GM12864 (cell line): ENCODE measurements at regions not wholly inside any gene's neighbourhood (a gene's known extent, or its start where the extent isn't known, plus 50 kb on each side); places are given as distances from the start of the nearest gene placed in this dataset.

Experiments
- DNase-seq: peaks from one replicate; pipeline ENCODE4 v3.0.0-alpha.2; 2011; ENCODE audit warnings: low read depth
- H3K4me3 ChIP-seq: 2 replicates; pipeline ENCODE4 v1.5.1; 2011; ENCODE audit warnings: mild to moderate bottlenecking, low read depth, low read length, control low read depth
- TF ChIP-seq, protein P1 (sequence below): IDR thresholded peaks from 2 replicates; pipeline ENCODE4 v1.5.1; 2011; ENCODE audit warnings: low read depth, mild to moderate bottlenecking, moderate library complexity, low read length, control low read depth, inconsistent platforms; ENCODE audit errors: missing control alignments

GRCh38 chr7:48992816-48993215, 68.5 kb downstream of the CDC14C start:
- TF ChIP-seq, protein P1, sequence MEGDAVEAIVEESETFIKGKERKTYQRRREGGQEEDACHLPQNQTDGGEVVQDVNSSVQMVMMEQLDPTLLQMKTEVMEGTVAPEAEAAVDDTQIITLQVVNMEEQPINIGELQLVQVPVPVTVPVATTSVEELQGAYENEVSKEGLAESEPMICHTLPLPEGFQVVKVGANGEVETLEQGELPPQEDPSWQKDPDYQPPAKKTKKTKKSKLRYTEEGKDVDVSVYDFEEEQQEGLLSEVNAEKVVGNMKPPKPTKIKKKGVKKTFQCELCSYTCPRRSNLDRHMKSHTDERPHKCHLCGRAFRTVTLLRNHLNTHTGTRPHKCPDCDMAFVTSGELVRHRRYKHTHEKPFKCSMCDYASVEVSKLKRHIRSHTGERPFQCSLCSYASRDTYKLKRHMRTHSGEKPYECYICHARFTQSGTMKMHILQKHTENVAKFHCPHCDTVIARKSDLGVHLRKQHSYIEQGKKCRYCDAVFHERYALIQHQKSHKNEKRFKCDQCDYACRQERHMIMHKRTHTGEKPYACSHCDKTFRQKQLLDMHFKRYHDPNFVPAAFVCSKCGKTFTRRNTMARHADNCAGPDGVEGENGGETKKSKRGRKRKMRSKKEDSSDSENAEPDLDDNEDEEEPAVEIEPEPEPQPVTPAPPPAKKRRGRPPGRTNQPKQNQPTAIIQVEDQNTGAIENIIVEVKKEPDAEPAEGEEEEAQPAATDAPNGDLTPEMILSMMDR, result no peak

DNA sequence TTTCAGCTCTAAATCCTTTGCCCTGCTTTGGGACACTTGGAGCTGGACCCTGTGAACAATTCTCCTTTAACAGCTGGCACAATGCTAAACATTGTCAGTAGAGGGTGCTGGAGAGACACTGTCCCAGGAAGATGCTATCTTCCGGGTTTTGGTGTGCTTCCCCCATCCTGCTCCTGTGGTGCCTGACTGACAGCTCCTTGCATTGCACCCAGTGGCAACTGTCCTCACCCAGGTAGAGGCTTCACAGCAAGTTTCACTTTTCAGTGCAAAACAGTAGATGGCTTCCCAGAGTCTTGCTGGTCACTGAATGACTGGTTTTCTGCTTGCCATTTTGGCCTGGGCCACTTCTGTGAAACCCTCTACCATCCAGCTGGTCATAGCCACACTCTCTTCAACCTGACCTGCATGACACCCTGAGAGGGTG, 77.3 kb downstream of the CDC14C start:
- DNase-seq, result peak; percentile 25
- TF ChIP-seq, protein P1, result peak; percentile 87
- H3K4me3 ChIP-seq, result no peak overlapping the region

More at GRCh38 chr7:48992816-48993215, 68.5 kb downstream of the CDC14C start:
- no peak for DNase-seq
- H3K4me3 ChIP-seq, result no peak overlapping the region

- TF ChIP-seq, protein P1, result no peak
- H3K4me3 ChIP-seq, result no peak overlapping the region
- no peak for DNase-seq
Measured at GRCh38 chr7:49010717-49011116, 86.4 kb downstream of the CDC14C start.

DNA sequence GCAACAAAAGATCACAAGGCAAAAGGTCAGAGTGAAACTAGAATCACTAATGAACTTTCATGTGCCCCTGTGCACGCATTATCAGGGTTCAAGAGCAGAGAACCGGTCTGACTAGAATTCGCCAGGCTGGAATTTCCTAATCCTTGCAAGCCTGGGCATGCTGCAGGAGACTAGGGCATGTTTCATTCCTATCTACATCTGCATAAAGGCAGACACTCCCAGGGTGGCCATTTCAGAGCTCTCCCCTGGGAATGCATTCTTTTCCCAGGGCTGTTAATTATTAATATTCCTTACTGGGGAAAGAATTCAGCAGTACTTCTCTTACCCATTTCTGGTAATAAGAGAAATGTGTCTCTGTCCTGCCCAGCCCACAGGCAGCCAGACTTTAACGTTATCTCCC, 90.5 kb downstream of the CDC14C start:
- TF ChIP-seq, protein P1, result no peak
- DNase-seq, result no peak
- no peak overlapping the region for H3K4me3 ChIP-seq

DNA sequence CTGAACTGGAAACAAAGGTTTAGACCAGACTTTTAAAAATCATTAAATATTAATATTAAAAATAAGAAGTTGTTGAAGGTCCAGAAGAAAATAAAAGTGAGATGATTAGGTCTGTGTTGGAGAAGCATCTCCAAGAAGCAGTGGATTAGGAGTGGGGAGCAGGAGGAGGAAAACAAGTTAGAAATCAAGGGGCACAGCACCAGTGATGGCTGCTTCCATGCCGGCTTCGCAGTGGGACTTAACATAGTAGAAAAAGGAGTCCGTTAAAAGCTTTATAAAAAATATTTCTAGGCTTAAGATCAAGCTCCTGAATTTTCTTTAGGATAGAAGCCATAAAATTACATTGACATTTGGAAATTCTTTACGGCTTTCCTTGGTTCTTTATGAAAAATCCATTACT, 95.8 kb downstream of the CDC14C start:
- no peak for DNase-seq
- TF ChIP-seq, protein P1, result no peak
- H3K4me3 ChIP-seq, result no peak overlapping the region

- DNase-seq, result no peak
- no peak overlapping the region for H3K4me3 ChIP-seq
- TF ChIP-seq, protein P1, result no peak
Measured at GRCh38 chr7:49022448-49022847, 98.1 kb downstream of the CDC14C start.
